Gastroesophageal sphincter (tissue), 3 donors: ENCODE measurements at regions not wholly inside any gene's neighbourhood (a gene's known extent, or its start where the extent isn't known, plus 50 kb on each side); places are given as distances from the start of the nearest gene placed in this dataset.

Experiments
- EP300 ChIP-seq: sonication (generic); formaldehyde crosslinking; IDR thresholded peaks from one replicate; pipeline ENCODE4 v1.6.1; 2017; ENCODE audit warnings: antibody characterized with exemption, mild to moderate bottlenecking
- POLR2A ChIP-seq, 2 donors: fragments of 450-650 bp; IDR thresholded peaks; one replicate each; pipeline ENCODE4 v1.6.1; 2017; ENCODE audit warnings: antibody characterized with exemption in 2 of 2, mild to moderate bottlenecking in 2 of 2, moderate library complexity in 1 of 2
- POLR2AphosphoS5 ChIP-seq: sonication (generic); formaldehyde crosslinking; IDR thresholded peaks from one replicate; pipeline ENCODE4 v1.6.1; 2017; ENCODE audit warnings: antibody characterized with exemption
- TF ChIP-seq, protein P1 (sequence below), 4 experiments: fragments of 200-600 bp in 2 of 4; fragments of 450-650 bp in 2 of 4; sonication (generic) in 1 of 4; IDR thresholded peaks; one replicate each; pipeline ENCODE4 v1.5.1; 2017 to 2019; ENCODE audit warnings: antibody characterized with exemption in 4 of 4, mild to moderate bottlenecking in 2 of 4, moderate library complexity in 2 of 4

GRCh38 chr9:31733166-31733565, 651.3 kb upstream of the ACO1 start:
- TF ChIP-seq POLR2A (IDR thresholded peaks at IDR 0.05) = no peak
- TF ChIP-seq POLR2AphosphoS5 = no peak
- TF ChIP-seq, protein P1, sequence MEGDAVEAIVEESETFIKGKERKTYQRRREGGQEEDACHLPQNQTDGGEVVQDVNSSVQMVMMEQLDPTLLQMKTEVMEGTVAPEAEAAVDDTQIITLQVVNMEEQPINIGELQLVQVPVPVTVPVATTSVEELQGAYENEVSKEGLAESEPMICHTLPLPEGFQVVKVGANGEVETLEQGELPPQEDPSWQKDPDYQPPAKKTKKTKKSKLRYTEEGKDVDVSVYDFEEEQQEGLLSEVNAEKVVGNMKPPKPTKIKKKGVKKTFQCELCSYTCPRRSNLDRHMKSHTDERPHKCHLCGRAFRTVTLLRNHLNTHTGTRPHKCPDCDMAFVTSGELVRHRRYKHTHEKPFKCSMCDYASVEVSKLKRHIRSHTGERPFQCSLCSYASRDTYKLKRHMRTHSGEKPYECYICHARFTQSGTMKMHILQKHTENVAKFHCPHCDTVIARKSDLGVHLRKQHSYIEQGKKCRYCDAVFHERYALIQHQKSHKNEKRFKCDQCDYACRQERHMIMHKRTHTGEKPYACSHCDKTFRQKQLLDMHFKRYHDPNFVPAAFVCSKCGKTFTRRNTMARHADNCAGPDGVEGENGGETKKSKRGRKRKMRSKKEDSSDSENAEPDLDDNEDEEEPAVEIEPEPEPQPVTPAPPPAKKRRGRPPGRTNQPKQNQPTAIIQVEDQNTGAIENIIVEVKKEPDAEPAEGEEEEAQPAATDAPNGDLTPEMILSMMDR (IDR thresholded peaks at IDR 0.05) = no peak
- no peak for TF ChIP-seq EP300
